SK-N-SH treated with all-trans-retinoic acid at 6 μM for 48 hours (cell line): ENCODE measurements at regions not wholly inside any gene's neighbourhood (a gene's known extent, or its start where the extent isn't known, plus 50 kb on each side); places are given as distances from the start of the nearest gene placed in this dataset.

Source experiments
- ARNTL ChIP-seq: fragments of 450-650 bp; formaldehyde crosslinking; IDR thresholded peaks from 2 replicates; pipeline ENCODE4 v1.5.0; 2020; ENCODE audit warnings: low read depth, mild to moderate bottlenecking, moderate library complexity, borderline replicate concordance
- BACH2 ChIP-seq: fragments of 250-450 bp; sonication (Bioruptor Pico); IDR thresholded peaks from 2 replicates; pipeline ENCODE4 v1.9.0; 2021; ENCODE audit warnings: mild to moderate bottlenecking, borderline replicate concordance
- ESRRG ChIP-seq: fragments of 250-450 bp; sonication (Bioruptor Pico); IDR thresholded peaks from 2 replicates; pipeline ENCODE4 v1.6.1; 2021; ENCODE audit warnings: mild to moderate bottlenecking
- GLIS3 ChIP-seq: fragments of 250-450 bp; sonication (Bioruptor Pico); IDR thresholded peaks from 2 replicates; pipeline ENCODE4 v1.5.0; 2020; ENCODE audit warnings: mild to moderate bottlenecking, moderate library complexity
- OSR1 ChIP-seq: fragments of 250-450 bp; sonication (Bioruptor Pico); IDR thresholded peaks from 2 replicates; pipeline ENCODE4 v1.8.0; 2022; ENCODE audit warnings: moderate library complexity, mild to moderate bottlenecking, inconsistent platforms
- ZFP3 ChIP-seq: fragments of 250-450 bp; sonication (Bioruptor Pico); IDR thresholded peaks from 2 replicates; pipeline ENCODE4 v1.5.0; 2020; ENCODE audit warnings: mild to moderate bottlenecking, moderate library complexity
- ZNF565 ChIP-seq: fragments of 450-650 bp; formaldehyde crosslinking; conservative IDR thresholded peaks from 2 replicates; pipeline ENCODE4 v1.5.0; 2020; ENCODE audit warnings: low read depth, mild to moderate bottlenecking, moderate library complexity
- ZNF70 ChIP-seq: fragments of 450-650 bp; formaldehyde crosslinking; IDR thresholded peaks from 2 replicates; pipeline ENCODE4 v1.5.0; 2020; ENCODE audit warnings: mild to moderate bottlenecking, moderate library complexity
- TF ChIP-seq, protein P1 (sequence below): fragments of 250-450 bp; sonication (Bioruptor Pico); IDR thresholded peaks from 2 replicates; pipeline ENCODE4 v1.5.1; 2021; ENCODE audit warnings: mild to moderate bottlenecking, moderate library complexity
- TF ChIP-seq, protein P2 (sequence below): fragments of 250-450 bp; sonication (Bioruptor Pico); IDR thresholded peaks from 2 replicates; pipeline ENCODE4 v1.8.0; 2020; ENCODE audit warnings: mild to moderate bottlenecking, moderate library complexity, borderline replicate concordance
- TF ChIP-seq, protein P3 (sequence below): fragments of 250-450 bp; sonication (Bioruptor Pico); IDR thresholded peaks from 2 replicates; pipeline ENCODE4 v1.5.1; 2020; ENCODE audit warnings: low read depth, mild to moderate bottlenecking, moderate library complexity
- TF ChIP-seq, protein P4 (sequence below): fragments of 250-450 bp; sonication (Bioruptor Pico); IDR thresholded peaks from 2 replicates; pipeline ENCODE4 v1.5.0; 2020; ENCODE audit warnings: mild to moderate bottlenecking, moderate library complexity

DNA sequence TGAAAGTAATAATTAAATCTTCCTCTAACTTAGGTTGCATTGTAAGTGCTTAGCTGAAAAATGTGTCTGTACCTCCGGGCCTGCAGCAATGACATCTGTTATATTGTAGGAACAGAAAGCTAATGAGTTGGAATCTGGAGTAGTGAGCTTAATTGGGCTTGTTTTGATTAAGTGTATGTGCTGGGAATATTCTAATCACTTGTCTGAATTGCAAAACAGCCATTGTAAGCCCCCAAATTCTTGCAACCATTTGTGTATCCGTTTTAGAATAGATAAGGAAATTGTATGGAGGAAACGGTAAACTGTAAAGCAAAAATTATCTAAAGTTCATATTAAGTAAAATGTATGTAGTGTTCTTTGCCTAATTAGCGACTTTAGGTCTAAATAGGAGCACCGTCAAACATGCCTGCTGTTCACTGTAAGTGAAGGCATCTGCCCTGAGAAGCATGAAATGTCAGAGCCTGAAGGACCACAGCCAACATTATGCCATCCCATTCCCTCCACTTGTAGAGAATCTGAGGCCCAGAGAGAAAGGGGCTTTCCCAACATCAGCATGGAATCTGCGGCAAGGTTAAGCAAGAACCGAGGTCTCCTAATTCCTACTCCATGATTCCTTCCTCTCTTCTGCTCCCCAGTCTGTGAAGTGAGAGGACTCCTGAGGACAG is 466.4 kb downstream of the TDRD15 start:
- TF ChIP-seq BACH2 (CRISPR knock-in tag) (no peak), ZNF70 (CRISPR knock-in tag) (no peak), ESRRG (CRISPR knock-in tag) (no peak), ZFP3 (no peak), GLIS3 (no peak), ARNTL (no peak), OSR1 (CRISPR knock-in tag) (no peak), ZNF565 (CRISPR knock-in tag) (no peak)
- TF ChIP-seq, protein P1, sequence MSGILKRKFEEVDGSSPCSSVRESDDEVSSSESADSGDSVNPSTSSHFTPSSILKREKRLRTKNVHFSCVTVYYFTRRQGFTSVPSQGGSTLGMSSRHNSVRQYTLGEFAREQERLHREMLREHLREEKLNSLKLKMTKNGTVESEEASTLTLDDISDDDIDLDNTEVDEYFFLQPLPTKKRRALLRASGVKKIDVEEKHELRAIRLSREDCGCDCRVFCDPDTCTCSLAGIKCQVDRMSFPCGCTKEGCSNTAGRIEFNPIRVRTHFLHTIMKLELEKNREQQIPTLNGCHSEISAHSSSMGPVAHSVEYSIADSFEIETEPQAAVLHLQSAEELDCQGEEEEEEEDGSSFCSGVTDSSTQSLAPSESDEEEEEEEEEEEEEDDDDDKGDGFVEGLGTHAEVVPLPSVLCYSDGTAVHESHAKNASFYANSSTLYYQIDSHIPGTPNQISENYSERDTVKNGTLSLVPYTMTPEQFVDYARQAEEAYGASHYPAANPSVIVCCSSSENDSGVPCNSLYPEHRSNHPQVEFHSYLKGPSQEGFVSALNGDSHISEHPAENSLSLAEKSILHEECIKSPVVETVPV (CRISPR knock-in tag) = no peak
- TF ChIP-seq, protein P2, sequence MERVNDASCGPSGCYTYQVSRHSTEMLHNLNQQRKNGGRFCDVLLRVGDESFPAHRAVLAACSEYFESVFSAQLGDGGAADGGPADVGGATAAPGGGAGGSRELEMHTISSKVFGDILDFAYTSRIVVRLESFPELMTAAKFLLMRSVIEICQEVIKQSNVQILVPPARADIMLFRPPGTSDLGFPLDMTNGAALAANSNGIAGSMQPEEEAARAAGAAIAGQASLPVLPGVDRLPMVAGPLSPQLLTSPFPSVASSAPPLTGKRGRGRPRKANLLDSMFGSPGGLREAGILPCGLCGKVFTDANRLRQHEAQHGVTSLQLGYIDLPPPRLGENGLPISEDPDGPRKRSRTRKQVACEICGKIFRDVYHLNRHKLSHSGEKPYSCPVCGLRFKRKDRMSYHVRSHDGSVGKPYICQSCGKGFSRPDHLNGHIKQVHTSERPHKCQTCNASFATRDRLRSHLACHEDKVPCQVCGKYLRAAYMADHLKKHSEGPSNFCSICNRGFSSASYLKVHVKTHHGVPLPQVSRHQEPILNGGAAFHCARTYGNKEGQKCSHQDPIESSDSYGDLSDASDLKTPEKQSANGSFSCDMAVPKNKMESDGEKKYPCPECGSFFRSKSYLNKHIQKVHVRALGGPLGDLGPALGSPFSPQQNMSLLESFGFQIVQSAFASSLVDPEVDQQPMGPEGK (CRISPR knock-in tag) = no peak
- TF ChIP-seq, protein P3, sequence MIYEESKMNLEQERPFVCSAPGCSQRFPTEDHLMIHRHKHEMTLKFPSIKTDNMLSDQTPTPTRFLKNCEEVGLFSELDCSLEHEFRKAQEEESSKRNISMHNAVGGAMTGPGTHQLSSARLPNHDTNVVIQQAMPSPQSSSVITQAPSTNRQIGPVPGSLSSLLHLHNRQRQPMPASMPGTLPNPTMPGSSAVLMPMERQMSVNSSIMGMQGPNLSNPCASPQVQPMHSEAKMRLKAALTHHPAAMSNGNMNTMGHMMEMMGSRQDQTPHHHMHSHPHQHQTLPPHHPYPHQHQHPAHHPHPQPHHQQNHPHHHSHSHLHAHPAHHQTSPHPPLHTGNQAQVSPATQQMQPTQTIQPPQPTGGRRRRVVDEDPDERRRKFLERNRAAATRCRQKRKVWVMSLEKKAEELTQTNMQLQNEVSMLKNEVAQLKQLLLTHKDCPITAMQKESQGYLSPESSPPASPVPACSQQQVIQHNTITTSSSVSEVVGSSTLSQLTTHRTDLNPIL (CRISPR knock-in tag) = no peak
- TF ChIP-seq, protein P4, sequence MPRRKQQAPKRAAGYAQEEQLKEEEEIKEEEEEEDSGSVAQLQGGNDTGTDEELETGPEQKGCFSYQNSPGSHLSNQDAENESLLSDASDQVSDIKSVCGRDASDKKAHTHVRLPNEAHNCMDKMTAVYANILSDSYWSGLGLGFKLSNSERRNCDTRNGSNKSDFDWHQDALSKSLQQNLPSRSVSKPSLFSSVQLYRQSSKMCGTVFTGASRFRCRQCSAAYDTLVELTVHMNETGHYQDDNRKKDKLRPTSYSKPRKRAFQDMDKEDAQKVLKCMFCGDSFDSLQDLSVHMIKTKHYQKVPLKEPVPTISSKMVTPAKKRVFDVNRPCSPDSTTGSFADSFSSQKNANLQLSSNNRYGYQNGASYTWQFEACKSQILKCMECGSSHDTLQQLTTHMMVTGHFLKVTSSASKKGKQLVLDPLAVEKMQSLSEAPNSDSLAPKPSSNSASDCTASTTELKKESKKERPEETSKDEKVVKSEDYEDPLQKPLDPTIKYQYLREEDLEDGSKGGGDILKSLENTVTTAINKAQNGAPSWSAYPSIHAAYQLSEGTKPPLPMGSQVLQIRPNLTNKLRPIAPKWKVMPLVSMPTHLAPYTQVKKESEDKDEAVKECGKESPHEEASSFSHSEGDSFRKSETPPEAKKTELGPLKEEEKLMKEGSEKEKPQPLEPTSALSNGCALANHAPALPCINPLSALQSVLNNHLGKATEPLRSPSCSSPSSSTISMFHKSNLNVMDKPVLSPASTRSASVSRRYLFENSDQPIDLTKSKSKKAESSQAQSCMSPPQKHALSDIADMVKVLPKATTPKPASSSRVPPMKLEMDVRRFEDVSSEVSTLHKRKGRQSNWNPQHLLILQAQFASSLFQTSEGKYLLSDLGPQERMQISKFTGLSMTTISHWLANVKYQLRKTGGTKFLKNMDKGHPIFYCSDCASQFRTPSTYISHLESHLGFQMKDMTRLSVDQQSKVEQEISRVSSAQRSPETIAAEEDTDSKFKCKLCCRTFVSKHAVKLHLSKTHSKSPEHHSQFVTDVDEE (CRISPR knock-in tag) = no peak
